H9 (cell line): ENCODE measurements at regions not wholly inside any gene's neighbourhood (a gene's known extent, or its start where the extent isn't known, plus 50 kb on each side); places are given as distances from the start of the nearest gene placed in this dataset.

Source experiments
- DNase-seq: peaks from one replicate; pipeline ENCODE4 v3.0.0-alpha.2; 2017
- H2AFZ ChIP-seq: one replicate; pipeline ENCODE4 v1.6.1; 2013; ENCODE audit warnings: mild to moderate bottlenecking, low read length, control low read depth, moderate library complexity
- H2AK5ac ChIP-seq: 2 replicates; pipeline ENCODE4 v1.6.1; 2013; ENCODE audit warnings: low read length, control low read depth, mixed read lengths; ENCODE audit not compliant: insufficient read length
- H2BK120ac ChIP-seq: one replicate; pipeline ENCODE4 v1.6.1; 2013; ENCODE audit warnings: low read depth, mild to moderate bottlenecking, low read length, control low read depth, inconsistent platforms; ENCODE audit not compliant: poor library complexity, severe bottlenecking
- H2BK12ac ChIP-seq: 2 replicates; pipeline ENCODE4 v1.6.1; 2013; ENCODE audit warnings: low read length, control low read depth, mixed read lengths, low read depth; ENCODE audit not compliant: insufficient read length
- H2BK15ac ChIP-seq: 2 replicates; pipeline ENCODE4 v1.6.1; 2013; ENCODE audit warnings: low read depth, low read length, control low read depth
- H2BK20ac ChIP-seq: one replicate; pipeline ENCODE4 v1.6.1; 2013; ENCODE audit warnings: low read depth, mild to moderate bottlenecking, low read length, control low read depth, inconsistent platforms; ENCODE audit not compliant: poor library complexity, severe bottlenecking
- H2BK5ac ChIP-seq: 2 replicates; pipeline ENCODE4 v1.6.1; 2013; ENCODE audit warnings: low read length, control low read depth, mixed read lengths; ENCODE audit not compliant: insufficient read length
- H3K14ac ChIP-seq: 2 replicates; pipeline ENCODE4 v1.6.1; 2013; ENCODE audit warnings: low read length, control low read depth; ENCODE audit not compliant: insufficient read depth
- H3K18ac ChIP-seq: 2 replicates; pipeline ENCODE4 v1.6.1; 2013; ENCODE audit warnings: low read depth, mild to moderate bottlenecking, mixed read lengths, low read length, control low read depth; ENCODE audit not compliant: insufficient read length
- H3K23ac ChIP-seq: 2 replicates; pipeline ENCODE4 v1.6.1; 2013; ENCODE audit warnings: low read length, control low read depth, mixed read lengths, low read depth; ENCODE audit not compliant: insufficient read length
- H3K23me2 ChIP-seq: 2 replicates; pipeline ENCODE4 v1.6.1; 2013; ENCODE audit warnings: low read depth, mild to moderate bottlenecking, mixed read lengths, low read length, control low read depth; ENCODE audit not compliant: insufficient read length, poor library complexity, severe bottlenecking
- H3K27ac ChIP-seq: 2 replicates; pipeline ENCODE4 v1.5.1; 2013; ENCODE audit warnings: low read length, control low read depth, mixed read lengths, low read depth; ENCODE audit not compliant: insufficient read length
- H3K27me3 ChIP-seq: 2 replicates; pipeline ENCODE4 v1.6.1; 2013; ENCODE audit warnings: low read length, control low read depth, inconsistent platforms; ENCODE audit not compliant: insufficient read depth
- H3K4ac ChIP-seq: 2 replicates; pipeline ENCODE4 v1.6.1; 2013; ENCODE audit warnings: low read depth, mild to moderate bottlenecking, control low read depth, inconsistent platforms, low read length, moderate library complexity
- H3K4me1 ChIP-seq: 2 replicates; pipeline ENCODE4 v1.6.1; 2013; ENCODE audit warnings: low read length, control low read depth, inconsistent platforms; ENCODE audit not compliant: insufficient read depth
- H3K4me2 ChIP-seq: 2 replicates; pipeline ENCODE4 v1.6.1; 2013; ENCODE audit warnings: low read length, control low read depth, mixed read lengths; ENCODE audit not compliant: insufficient read length, insufficient read depth
- H3K56ac ChIP-seq: 2 replicates; pipeline ENCODE4 v1.6.1; 2013; ENCODE audit warnings: low read depth, mild to moderate bottlenecking, mixed read lengths, low read length, control low read depth; ENCODE audit not compliant: insufficient read length
- H3K79me1 ChIP-seq: 2 replicates; pipeline ENCODE4 v1.6.1; 2013; ENCODE audit warnings: low read depth, mild to moderate bottlenecking, moderate library complexity, low read length, control low read depth, inconsistent platforms; ENCODE audit not compliant: insufficient read depth, poor library complexity, severe bottlenecking
- H3K79me2 ChIP-seq: 2 replicates; pipeline ENCODE4 v1.6.1; 2013; ENCODE audit warnings: low read length, control low read depth, inconsistent platforms; ENCODE audit not compliant: insufficient read depth
- H3K9ac ChIP-seq: 2 replicates; pipeline ENCODE4 v1.6.1; 2013; ENCODE audit warnings: low read length, control low read depth, mixed read lengths; ENCODE audit not compliant: insufficient read length; ENCODE audit errors: extremely low read depth
- H3K9me3 ChIP-seq: one replicate; pipeline ENCODE4 v1.6.1; 2013; ENCODE audit warnings: low read depth, low read length, inconsistent platforms; ENCODE audit not compliant: control insufficient read depth
- H3T11ph ChIP-seq: one replicate; pipeline ENCODE4 v1.6.1; 2013; ENCODE audit warnings: mild to moderate bottlenecking, low read length, control low read depth, inconsistent platforms
- H4K20me1 ChIP-seq: one replicate; pipeline ENCODE4 v1.6.1; 2013; ENCODE audit not compliant: control insufficient read depth, insufficient read length, insufficient read depth
- H4K5ac ChIP-seq: 2 replicates; pipeline ENCODE4 v1.6.1; 2013; ENCODE audit warnings: low read depth, mild to moderate bottlenecking, mixed read lengths, low read length, control low read depth; ENCODE audit not compliant: insufficient read length
- H4K8ac ChIP-seq: replicated peaks from 2 replicates; pipeline ENCODE4 v1.6.1; 2013; ENCODE audit warnings: low read length, control low read depth, mixed read lengths, low read depth; ENCODE audit not compliant: insufficient read length
- H4K91ac ChIP-seq: 2 replicates; pipeline ENCODE4 v1.6.1; 2013; ENCODE audit warnings: low read depth, mild to moderate bottlenecking, moderate library complexity, mixed read lengths, low read length, control low read depth; ENCODE audit not compliant: insufficient read length
- H3K27ac Mint-ChIP-seq, 3 experiments: 2 replicates in 2 of 3; 3 replicates in 1 of 3; pipeline ENCODE4 v1.8.0; 2020 to 2021; ENCODE audit warnings: mixed read lengths in 3 of 3, mild to moderate bottlenecking in 1 of 3, moderate library complexity in 1 of 3
- H3K27me3 Mint-ChIP-seq: 2 replicates; pipeline ENCODE4 v1.8.0; 2021; ENCODE audit warnings: low read depth, mild to moderate bottlenecking, moderate library complexity, mixed read lengths
- H3K36me3 Mint-ChIP-seq, 3 experiments: 2 replicates in 2 of 3; 3 replicates in 1 of 3; pipeline ENCODE4 v1.8.0; 2020 to 2021; ENCODE audit warnings: low read depth in 3 of 3, mixed read lengths in 3 of 3; ENCODE audit not compliant: insufficient read depth in 1 of 3
- H3K4me1 Mint-ChIP-seq, 2 experiments: 2 replicates each; pipeline ENCODE4 v1.8.0; 2020; ENCODE audit warnings: mixed read lengths in 2 of 2
- H3K4me3 Mint-ChIP-seq, 2 experiments: 2 replicates in 1 of 2; 3 replicates in 1 of 2; pipeline ENCODE4 v1.8.0; 2020 to 2021; ENCODE audit warnings: mild to moderate bottlenecking in 2 of 2, mixed read lengths in 2 of 2, moderate library complexity in 1 of 2
- H3K9me3 Mint-ChIP-seq, 2 experiments: 2 replicates in 1 of 2; 3 replicates in 1 of 2; pipeline ENCODE4 v1.8.0; 2020; ENCODE audit warnings: mild to moderate bottlenecking in 2 of 2, mixed read lengths in 2 of 2, moderate library complexity in 1 of 2
- WGBS: extraction: QIAGEN DNeasy Blood & Tissue Kit; methylation state at CpG from one replicate; pipeline ENCODE4 v1.1.7; 2013; ENCODE audit warnings: missing lambda C conversion rate, low lambda C conversion rate, mixed read lengths; ENCODE audit not compliant: insufficient read length; ENCODE audit errors: extremely low coverage; 5-methylcytosine and 5-hydroxymethylcytosine counted together
- TF ChIP-seq, protein P1 (sequence below): fragments of 200-600 bp; sonication (generic); conservative IDR thresholded peaks from 3 replicates; pipeline ENCODE4 v1.8.0; 2021; ENCODE audit warnings: antibody characterized with exemption, mild to moderate bottlenecking

DNA sequence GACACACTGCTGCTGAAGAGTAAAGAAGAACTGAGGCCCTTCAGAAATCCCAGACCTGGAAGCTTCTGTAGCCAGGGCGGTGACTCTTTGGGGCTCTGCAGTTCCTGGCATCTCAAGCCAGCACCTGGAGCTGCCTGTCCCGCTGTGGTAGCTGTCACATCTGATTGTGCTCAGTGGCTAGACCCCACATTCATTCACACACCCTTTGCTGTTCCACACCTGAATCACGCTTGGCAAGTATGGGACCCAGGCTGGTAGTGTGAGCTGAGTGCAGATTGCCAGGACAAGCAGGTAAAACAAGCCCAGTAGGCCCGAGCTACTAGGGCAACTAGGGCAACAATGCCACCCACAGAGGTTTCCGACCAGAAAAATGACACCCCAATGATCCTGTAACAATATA is 218.2 kb downstream of the VGLL3 start:
- Mint-ChIP-seq H3K27ac (peak overlapping the region in 1 of 3 experiments; percentile 62; a peak in 1 of 7 replicates), H3K36me3 (no peaks in the 10 kb centered on the region), H3K4me3 (no peak overlapping the region), H3K4me1 (peaks cover 0 to 3% of the 10 kb centered on the region in 2 experiments; a peak in 2 of 4 replicates), H3K9me3 (no peaks in the 10 kb centered on the region), H3K27me3 (no peaks in the 10 kb centered on the region)
- no peak overlapping the region for H3K18ac ChIP-seq
- TF ChIP-seq, protein P1, sequence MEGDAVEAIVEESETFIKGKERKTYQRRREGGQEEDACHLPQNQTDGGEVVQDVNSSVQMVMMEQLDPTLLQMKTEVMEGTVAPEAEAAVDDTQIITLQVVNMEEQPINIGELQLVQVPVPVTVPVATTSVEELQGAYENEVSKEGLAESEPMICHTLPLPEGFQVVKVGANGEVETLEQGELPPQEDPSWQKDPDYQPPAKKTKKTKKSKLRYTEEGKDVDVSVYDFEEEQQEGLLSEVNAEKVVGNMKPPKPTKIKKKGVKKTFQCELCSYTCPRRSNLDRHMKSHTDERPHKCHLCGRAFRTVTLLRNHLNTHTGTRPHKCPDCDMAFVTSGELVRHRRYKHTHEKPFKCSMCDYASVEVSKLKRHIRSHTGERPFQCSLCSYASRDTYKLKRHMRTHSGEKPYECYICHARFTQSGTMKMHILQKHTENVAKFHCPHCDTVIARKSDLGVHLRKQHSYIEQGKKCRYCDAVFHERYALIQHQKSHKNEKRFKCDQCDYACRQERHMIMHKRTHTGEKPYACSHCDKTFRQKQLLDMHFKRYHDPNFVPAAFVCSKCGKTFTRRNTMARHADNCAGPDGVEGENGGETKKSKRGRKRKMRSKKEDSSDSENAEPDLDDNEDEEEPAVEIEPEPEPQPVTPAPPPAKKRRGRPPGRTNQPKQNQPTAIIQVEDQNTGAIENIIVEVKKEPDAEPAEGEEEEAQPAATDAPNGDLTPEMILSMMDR = no peak
- H4K20me1 ChIP-seq = no peaks in the 10 kb centered on the region
- H3K79me2 ChIP-seq = no peaks in the 10 kb centered on the region
- no peaks in the 10 kb centered on the region for H3K79me1 ChIP-seq
- H2AFZ ChIP-seq = no peak overlapping the region
- H4K5ac ChIP-seq = no peak overlapping the region
- no peak overlapping the region for H3K23ac ChIP-seq
- H3K9ac ChIP-seq = no peak overlapping the region
- DNase-seq = no peak
- no peak overlapping the region for H2BK12ac ChIP-seq
- H2BK5ac ChIP-seq = no peak overlapping the region
- no peak overlapping the region for H2BK15ac ChIP-seq
- H3K4me1 ChIP-seq = no peaks in the 10 kb centered on the region
- H3K4me2 ChIP-seq = no peak overlapping the region
- no peak overlapping the region for H2BK120ac ChIP-seq
- H3K23me2 ChIP-seq = no peaks in the 10 kb centered on the region
- H3K14ac ChIP-seq = no peak overlapping the region
- H4K8ac ChIP-seq = no peak overlapping the region
- no CpG with 5 or more reads among the region's 5 CpGs for WGBS
- H4K91ac ChIP-seq = no peak overlapping the region
- H2BK20ac ChIP-seq = no peak overlapping the region
- no peak overlapping the region for H3K27ac ChIP-seq
- no peaks in the 10 kb centered on the region for H3K27me3 ChIP-seq
- H2AK5ac ChIP-seq = no peak overlapping the region
- H3K4ac ChIP-seq = no peak overlapping the region
- H3T11ph ChIP-seq = no peak overlapping the region
- no peak overlapping the region for H3K56ac ChIP-seq
- H3K9me3 ChIP-seq = no peaks in the 10 kb centered on the region
